Stimulated activated CD4-positive, alpha-beta T cell treated with anti-CD3 and anti-CD28 coated beads, Interleukin-1b, Interleukin-23, amount 100 ng/mL, for 24 hours (primary cell): ENCODE measurements at regions not wholly inside any gene's neighbourhood (a gene's known extent, or its start where the extent isn't known, plus 50 kb on each side); places are given as distances from the start of the nearest gene placed in this dataset.

Source experiments
- DNase-seq, 4 experiments: peaks; one replicate each; pipeline ENCODE4 v3.0.0-alpha.2; 2020; ENCODE audit warnings: low read depth in 4 of 4, low spot score in 1 of 4

DNA sequence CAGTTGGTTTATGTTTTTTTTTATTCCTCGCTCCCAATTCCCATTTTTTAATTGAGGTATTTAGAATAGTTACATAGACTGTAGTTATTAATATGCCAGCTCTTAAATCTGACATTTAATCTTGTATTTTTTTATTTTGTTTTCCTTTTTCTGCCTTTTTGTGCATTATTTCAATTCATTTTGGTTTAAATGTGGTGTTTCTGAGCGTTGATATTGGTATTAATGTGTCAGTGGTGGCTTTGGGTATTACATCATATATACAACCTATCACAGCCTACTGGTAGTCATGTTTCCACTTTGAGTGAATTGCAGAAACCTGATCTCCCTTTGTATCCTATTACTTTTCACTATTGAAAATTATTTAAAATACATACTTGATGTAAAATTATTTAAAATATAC, 1027.3 kb downstream of the KCNT2 start:
- no peak for DNase-seq

DNA sequence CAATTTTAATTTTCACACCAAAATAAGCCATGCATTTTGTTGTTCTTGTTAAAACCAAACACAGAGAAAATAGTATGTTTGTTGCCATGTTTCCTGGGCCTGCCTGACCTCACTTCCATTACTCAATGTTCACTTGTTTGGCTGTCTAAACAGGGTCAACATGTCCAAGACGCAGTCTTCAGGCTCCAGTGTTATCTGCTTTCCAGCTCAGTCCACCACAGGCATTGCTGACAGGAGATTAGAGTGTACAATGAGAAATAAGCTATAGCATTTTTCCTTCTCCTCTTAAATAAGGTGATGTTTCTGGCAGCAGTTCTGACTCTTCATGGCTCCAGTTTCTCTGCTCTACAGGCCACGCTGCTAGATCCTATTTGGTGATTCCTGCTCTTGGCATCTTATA, 1030.5 kb downstream of the KCNT2 start:
- DNase-seq = no peak

DNA sequence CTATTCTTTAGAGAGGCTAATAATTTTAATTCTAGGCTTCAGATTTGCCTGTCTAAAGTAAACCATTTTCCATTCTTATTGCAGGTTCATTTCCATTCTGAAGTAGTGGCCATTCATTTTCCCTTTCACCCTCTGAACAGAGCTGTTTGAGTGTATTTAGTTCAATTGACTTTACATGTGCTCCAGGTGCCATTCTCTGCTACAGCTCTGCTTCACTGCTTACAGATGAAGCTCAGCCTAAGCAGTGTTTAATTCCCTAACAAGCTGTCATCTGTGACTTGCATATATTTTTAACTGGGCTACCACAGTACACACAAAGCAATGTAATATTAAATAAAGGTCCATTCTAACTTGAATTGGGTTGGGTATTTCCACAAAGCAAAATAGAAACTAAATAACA, 1031.6 kb downstream of the KCNT2 start:
- DNase-seq = no peak

DNA sequence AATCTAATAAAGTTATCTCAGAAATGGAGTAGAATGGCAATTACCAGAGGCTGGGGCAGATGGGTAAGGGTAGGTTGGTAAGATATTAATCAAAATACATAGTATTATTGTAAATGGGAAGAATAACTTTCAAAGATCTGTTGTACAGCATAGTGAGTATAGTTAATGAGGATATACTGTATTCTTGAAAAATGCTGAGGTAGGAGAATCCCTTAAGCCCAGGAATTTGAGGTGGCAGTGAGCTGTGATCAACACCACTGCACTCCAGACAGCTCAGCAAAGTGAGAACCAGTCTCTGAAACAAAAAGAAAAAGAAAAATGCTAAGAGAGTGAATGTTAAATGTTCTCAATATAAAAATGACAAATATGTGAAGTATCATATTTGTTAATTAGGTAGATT, 1033.7 kb downstream of the KCNT2 start:
- DNase-seq = no peak

DNA sequence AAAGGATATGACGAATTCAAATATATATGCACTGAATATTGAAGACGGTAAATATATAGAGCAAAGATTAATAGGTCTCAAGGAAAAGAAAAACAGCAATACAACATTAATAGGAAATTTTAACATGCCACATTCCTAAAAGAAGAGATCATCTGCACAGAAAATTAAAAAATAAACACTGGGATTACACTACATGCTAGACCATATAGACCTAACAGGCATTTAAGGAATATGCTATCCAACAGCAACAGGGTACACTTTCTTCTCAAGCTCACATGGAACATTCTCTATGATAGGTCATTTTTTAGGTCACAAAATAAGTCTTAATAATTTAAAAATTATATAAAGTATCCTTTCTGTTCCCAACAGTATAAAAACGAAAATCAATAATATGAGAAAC, 1038.3 kb downstream of the KCNT2 start:
- no peak for DNase-seq

DNA sequence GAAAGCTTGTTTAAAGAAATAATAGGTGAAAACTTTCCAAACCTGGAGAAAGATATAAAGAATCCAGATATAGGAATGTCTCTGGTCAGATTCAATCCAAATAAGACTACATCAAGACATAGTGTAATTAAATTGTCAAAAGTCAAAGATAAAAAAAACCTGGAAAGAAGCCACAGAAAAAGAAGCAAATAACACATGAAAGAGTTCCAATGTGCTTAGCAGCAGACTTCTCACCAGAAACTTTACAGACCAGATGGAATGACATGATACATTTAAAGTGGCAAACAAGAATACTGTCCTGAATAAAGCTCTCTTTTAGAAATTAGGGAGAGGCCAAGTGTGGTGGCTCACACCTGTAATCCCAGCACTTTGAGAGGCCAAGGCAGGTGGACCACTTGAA, 1039.9 kb downstream of the KCNT2 start:
- no peak for DNase-seq

DNA sequence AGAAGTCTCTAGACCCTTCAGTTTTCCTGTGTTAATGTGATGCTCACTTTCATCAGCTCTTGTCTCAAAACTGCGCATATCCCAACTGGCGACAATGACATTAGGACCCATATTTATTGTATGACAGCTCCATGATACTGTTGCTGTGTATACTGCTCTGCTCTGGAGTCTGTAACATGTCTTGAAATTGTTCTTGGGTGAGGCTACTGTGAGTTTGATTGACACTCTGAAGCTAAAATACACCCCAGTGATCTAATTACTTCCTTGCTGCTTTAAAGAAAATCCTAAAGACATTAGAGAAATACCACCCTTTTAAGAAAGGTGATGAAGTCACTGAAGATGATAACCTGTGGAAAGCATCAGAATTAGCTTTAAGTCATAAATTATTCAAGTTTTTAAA, 1046.2 kb downstream of the KCNT2 start:
- no peak for DNase-seq

DNA sequence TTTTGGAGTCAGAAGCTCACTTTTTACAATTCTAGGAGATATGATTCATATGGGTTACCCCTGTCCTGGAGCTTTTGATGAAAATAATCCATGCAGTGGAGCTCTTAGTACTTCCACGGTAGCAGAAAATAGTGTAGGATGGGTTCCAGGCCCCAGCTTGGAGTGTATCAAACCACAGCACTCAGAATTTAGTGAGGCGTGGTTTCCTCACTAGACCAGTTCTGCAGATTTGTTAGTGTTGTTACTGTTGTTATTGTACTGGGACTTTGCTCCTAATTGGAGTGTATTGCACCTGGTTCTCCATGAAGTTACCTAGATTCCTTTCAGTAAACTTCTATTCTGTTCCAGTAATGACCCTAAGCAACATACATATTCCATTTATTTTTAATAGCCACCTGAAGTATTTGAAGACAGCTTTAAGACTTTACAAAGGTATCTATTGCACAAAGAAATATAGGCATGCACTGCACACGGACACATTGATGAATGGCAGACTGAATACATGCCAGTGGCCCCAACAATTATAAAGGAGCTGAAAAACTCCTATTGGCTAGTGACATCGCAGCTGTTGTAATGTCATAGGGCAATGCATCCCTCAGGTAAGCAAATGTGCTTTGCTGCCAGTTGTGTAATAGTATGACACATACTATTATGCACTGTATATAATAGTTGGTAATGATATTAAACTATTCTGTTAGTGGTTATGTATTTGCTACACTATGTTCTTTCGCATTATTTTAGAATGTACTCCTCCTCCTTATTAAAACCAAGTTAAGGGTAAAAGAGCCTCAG, 1058.0 kb downstream of the KCNT2 start:
- no peak for DNase-seq

DNA sequence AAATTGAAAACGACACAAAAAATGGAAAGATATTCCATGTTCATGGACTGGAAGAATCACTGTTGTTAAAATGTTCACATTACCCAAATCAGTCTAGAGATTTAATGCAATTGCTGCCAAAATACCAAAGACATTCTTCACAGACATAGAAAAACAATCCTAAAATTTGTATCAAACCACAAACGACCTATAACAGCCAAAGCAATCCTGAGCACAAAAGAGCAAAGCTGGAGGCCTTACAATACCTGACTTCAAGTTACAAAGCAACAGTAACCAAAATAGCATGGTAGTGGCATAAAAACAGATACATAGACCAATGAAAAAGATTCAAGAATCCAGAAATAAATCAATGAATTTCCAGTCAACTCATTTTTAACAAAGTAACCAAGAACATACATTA, 1077.3 kb downstream of the KCNT2 start:
- DNase-seq = no peak

DNA sequence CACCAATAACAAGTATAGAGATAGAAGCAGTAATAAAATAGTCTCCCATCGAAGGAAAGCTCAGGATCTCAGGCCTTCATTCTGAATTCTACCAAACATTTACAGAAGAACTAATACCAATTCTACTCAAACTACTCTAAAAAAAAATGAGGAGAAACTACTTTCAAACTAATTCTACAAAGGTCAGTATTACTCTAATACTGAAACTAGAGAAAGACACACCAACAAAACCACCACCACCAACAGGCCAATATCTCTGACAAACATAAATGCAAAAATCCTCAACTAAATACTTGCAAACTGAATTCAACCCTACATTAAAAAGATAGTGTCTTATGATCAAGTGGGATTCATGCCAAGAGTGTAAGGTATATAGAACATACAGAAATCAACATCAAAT, 1078.4 kb downstream of the KCNT2 start:
- no peak for DNase-seq

DNA sequence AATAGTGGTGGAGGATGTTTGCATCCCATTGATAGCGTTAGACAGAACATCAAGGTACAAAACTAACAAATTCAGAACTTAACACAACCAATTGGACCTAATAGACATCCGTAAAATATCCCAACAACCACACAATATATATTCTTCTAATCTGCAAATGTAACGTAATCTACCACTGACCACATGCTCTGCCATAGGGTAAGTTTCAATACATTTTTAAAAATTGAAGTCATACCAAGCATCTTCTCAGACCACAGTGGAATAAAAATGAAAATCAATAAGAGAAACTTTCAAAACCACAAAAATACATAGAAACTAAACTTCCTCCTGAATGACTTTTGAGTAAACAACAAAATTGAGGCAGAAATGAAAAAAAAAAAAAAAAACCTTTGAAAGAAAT, 1087.5 kb downstream of the KCNT2 start:
- DNase-seq = no peak

DNA sequence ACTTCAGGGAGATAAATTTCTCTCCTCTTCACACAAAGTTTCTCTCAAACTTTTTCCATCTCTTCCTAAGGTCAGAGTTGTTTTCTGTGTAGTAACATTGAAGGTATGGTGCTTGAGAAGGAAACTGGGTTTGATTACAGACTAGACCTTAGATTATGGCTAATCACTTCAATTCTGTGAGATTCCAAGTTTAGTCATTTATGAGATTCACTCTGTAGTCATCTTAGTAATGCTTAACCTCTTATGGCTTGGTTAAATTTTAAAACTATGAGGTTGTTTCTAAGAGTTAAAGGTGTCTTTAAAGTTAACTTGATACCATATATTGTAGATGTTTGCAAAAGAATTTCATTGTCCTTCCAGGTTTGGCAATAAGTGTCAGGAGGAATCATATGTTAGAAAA, 1092.2 kb downstream of the KCNT2 start:
- no peak for DNase-seq

DNA sequence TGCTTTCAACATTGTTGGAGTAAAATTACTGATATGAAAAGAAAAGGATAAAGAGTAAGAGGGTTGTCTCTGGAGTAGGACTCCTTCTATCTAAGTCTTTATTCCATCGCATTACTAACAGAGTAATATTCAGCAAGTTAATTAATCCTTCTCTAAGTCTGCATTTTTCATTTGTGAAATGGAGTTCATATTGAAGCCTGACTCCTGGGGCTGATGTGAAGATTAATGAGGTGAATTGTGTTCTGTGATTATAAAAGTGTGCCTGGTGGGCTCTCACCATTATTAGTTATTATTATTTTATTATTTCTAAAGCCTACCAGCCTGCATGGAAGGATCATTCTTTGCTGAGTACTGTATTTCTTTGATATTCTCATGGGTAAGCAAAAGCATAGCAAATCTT, 1096.7 kb downstream of the KCNT2 start:
- no peak for DNase-seq

DNA sequence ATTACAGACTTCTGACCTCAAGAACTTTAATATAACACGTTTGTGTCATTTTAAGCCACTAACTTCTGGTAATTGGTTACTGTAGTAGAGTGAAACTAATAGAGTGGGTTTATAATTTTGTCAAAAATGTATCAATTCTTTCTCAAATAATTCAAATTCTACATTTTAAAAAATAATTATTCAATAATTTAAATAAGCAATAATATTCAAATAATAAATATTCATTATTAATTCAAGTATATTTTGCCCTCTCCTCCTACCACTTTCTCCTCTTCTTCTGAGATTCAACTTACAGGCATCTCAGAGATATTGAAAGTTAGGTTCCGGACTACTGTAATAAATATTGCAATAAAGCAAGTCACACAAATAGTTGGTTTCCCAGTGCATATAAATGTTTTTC, 1107.1 kb downstream of the KCNT2 start:
- no peak for DNase-seq

DNA sequence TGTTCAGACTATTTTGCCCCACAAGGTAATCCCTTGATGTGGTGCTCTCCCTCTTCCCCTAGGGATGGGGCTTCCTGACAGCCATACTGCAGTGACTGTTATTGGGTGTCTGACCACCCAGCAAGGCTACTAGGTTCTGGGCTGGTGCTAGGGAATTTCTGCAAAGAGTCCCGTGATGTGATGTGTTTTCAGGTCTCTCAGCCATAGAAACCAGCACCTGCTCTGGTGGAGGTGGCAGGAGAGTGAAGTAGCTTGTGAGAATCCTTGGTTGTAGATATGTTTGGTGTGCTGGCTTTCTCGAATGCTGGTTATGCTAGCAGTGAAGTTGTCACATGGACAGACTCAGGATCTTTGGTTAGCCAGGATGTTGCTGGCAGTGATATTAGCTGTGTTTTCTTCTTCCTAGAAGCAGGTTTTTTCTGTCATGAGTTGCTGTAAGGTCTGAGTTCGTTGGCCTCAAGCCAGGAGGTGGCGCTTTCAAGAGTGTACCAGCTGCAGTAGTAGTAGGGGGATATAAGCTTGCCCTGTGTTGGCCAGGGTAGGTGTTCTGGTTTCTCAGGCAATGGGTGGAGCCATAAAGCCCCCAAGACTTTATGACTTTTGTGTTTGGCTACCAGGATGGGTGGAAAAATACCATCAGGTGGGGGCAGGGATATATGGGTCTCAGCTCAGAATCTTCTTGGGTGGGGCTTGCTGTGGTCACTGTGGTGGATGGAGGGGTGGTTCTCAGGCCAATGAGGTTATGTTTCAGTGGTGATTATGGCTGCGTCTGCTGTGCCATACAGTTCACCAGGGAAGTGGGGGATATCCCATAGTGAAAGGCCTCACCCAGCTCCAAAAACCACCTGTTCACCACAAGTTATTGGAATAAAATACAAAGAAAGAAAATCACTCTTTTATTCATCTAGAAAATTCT, 1112.3 kb downstream of the KCNT2 start:
- DNase-seq = no peak

DNA sequence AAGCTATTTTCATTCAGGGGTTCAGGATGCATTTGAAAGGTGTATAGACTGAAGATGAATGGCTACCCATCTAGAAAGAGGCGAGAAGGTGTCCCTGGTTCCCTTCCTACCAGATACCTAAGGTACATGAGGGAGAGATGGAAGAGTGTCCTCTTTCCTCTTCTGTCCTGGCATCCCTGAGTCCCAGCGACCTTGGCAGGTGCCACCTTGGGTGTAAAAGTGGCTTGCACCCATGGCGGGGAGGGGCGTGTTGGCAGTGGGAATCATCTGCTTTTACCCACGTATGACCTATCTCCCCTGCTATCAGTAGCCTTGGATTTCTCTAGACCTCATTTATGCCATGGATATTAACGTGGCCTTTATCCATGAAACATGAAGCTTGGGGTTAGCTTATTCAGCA, 1126.1 kb downstream of the KCNT2 start:
- DNase-seq = no peak

DNA sequence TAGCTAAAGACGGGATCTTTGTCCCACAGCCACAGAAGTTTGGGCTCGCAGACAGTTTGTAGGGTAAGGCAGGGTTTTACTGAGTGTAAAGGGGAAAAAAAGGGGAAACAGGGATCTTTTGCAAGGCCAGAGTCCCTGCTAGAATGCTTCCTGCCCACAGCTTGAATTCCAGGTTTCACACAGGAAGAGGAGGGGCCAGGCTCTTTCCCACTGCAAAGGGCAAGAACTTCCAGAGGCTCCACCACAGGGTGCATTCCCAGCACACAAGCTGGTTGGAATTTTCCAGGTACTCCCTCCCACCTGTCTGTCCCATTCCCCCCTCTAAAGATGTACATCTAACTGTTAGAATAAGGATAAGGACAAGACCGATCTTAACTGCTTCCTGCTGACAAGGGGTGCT, 1126.9 kb downstream of the KCNT2 start:
- DNase-seq = no peak

DNA sequence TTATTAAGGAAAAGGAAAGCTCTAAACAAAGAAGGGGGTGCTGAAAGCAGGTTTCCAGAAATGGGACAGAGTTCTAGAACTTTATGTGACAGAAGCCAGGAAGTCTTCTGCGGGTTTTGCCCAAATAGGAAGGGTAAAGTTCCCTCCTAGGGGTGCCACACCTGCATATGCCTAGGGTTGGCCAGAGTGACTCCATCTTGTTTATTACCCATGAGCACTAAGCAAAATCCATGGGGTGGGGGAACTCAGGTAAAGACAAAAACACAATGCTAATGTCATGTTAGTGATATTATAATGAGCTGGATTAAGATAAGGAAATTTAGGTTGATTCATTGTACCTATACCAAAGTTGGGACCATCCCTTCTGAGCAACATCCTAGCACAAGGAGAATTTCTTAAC, 1132.7 kb downstream of the KCNT2 start:
- no peak for DNase-seq

DNA sequence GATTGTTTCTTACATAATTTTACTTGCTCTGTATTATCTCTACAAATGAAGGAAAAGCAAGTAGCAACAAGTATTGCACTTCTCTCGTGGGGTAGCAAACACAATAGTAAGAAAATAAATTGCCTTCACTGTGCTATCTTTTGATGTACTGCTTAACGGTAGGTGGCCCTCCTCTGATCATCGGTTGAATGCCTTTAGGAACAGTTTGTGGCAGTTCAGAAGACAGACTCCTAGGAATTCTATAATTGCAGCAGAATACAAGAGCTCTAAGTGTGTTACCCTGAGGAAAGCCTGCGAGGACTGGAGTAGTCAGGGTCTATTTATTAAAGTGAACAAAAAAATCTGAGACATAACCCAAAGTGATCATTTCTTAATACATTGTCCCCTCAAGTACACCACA, 1135.9 kb downstream of the KCNT2 start:
- no peak for DNase-seq

DNA sequence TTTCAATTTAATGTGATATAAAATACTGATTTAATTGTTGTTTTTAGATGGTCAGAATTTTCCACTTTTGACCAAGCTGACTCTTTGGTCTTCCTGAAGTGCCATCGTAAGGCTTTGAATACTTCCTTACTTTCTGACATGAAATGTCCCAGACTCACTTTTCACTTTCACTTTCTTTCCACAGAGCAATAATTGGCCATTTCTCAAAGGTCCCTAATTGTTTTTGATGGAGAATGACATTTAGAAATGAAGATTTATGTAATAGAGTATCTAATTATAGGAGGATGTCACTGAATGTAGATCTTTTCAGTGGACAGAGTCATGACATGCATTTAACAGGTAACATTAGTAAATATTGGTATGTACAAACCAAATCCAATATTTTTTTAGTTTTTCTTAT, 1141.6 kb downstream of the KCNT2 start:
- DNase-seq = no peak

DNA sequence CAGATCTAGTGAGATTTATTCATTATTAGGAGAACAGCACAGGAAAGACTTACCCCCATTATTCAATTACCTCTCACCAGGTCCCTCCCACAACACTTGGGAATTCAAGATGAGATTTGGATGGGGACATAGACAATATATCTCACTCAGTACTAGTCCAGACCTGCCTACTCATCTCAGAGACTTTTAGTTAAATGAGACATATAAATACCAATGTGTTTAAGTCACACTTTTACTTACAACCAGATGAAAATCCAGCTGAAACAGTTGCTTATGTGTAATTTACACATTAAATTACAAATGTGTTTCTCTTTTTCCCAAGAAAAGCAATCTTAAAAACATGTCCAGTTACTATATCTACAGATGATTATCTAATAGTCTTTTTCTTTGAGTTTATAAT, 1145.6 kb downstream of the KCNT2 start:
- no peak for DNase-seq

DNA sequence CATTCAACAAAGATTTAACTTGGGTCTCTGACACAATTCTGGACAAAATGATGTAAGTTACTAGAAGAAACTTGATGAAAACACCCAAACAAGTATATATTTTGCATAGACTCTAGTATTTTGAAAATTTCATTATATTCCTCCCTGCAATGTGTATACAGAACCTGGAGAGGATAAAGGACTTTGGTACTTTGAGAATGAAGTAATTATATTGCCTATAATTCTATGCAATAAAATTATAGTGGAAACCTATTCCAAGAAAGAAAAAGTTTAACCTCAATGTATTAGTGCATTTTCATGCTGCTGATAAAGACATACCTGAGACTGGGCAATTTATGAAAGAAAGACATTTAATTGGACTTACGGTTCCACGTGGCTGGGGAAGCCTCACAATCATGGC, 1146.1 kb downstream of the KCNT2 start:
- DNase-seq = no peak

DNA sequence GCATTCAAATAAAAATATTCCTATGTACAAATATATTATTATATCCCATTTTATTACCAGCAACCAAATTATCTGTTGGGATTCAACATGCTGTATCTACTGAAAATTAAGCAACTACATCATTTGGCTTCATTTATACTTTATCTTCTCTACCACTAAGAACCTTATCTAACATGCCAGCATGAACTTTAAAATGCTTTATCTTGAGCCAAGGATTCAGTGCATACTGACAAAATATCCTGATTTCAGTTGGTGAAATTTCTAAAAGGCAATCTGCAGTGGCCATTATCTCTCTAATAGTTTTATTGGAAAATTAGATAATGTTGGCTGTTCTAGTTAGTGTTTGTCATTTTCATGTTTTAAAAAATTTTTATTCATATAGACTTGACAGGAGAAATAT, 1149.9 kb downstream of the KCNT2 start:
- no peak for DNase-seq
